ENCODE measurements at regions not wholly inside any gene's neighbourhood (a gene's known extent, or its start where the extent isn't known, plus 50 kb on each side); places are given as distances from the start of the nearest gene placed in this dataset.
"Not testable (repeated sequence)": the region's sequence is repeated elsewhere in the genome, so short reads cannot be mapped to it uniquely, and the experiment has no call there.

DNA sequence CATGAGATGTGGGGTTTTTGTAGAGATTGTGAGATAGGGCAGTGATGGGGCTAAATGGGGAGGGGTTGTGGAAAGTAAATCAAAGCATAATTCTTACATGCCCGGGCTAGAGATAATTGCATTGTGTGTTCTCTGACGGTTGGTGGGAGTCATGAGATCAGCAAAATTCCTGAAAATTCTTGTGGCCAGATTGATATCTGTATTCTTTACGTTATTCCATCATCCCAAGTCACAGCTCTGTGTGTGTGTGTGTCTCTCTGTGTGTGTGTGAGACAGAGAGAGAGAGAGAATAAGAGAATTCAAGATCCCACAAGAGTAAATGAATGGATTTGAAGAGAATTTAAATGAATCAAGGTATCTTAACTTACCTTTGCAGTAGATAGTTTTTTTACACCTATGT lies 138.6 kb upstream of the ARHGAP20 start:
- TF ChIP-seq POLR2A (IDR thresholded peaks at IDR 0.05) = no peak
- TF ChIP-seq, protein P1, sequence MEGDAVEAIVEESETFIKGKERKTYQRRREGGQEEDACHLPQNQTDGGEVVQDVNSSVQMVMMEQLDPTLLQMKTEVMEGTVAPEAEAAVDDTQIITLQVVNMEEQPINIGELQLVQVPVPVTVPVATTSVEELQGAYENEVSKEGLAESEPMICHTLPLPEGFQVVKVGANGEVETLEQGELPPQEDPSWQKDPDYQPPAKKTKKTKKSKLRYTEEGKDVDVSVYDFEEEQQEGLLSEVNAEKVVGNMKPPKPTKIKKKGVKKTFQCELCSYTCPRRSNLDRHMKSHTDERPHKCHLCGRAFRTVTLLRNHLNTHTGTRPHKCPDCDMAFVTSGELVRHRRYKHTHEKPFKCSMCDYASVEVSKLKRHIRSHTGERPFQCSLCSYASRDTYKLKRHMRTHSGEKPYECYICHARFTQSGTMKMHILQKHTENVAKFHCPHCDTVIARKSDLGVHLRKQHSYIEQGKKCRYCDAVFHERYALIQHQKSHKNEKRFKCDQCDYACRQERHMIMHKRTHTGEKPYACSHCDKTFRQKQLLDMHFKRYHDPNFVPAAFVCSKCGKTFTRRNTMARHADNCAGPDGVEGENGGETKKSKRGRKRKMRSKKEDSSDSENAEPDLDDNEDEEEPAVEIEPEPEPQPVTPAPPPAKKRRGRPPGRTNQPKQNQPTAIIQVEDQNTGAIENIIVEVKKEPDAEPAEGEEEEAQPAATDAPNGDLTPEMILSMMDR (IDR thresholded peaks at IDR 0.05) = no peak
- intact Hi-C loops (cut with DNase I; ENCODE audit: low total_unique reads) = no loop called here
- no peak for DNase-seq (ENCODE audit: low spot score in 2 of 2)
- H3K4me3 ChIP-seq (ENCODE audit: low read depth, poor library complexity, severe bottlenecking) = no peak overlapping the region
- 68 to 74% methylated on average over 3 of the region's 3 CpGs for WGBS, 2 donors

DNA sequence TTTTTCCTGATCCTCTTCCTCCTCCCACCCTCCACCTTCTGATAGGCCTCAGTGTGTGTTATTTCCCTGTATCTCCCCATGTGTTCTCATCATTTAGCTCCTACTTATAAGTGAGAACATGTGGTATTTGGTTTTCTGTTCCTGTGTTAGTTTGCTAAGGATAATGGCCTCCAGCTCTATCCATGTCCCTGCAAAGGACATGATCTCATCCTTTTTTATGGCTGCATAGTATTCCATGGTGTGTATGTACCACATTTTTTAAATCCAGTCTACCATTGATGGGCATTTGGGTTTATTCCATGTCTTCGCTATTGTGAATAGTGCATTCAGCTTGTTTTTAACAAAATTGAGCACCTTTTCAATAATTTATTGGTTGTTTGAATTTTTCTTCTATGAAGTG lies 130.8 kb upstream of the ARHGAP20 start:
- DNase-seq (ENCODE audit: low spot score in 2 of 2); intact Hi-C loops (cut with DNase I; ENCODE audit: low total_unique reads); H3K4me3 ChIP-seq (ENCODE audit: low read depth, poor library complexity, severe bottlenecking): not testable (repeated sequence)
- 94% methylated on average over 1 of the region's 1 CpG for WGBS, 2 donors

DNA sequence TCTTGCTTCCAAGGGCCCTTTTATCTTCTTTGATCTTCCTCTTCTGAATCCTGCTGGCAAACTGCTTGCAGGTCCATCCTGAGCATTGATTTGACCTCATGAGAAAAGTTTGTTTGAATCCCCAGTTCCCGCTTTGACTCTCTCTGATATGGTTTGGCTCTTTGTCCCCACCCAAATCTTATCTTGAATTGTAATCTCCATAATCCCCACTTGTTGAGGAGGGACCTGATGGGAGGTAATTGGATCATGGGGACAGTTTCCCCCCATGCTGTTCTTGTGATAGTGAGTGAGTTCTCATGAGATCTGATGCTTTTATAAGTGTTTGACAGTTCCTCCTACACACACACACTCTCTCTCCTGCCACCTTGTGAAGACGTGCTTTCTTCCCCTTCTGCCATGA lies 126.6 kb upstream of the ARHGAP20 start:
- no peak overlapping the region for H3K4me3 ChIP-seq (ENCODE audit: low read depth, poor library complexity, severe bottlenecking)
- intact Hi-C loops (cut with DNase I; ENCODE audit: low total_unique reads) = no loop called here
- DNase-seq (ENCODE audit: low spot score in 2 of 2) = no peak
- WGBS, 2 donors = 77 to 79% methylated on average over 2 of the region's 2 CpGs
- no peak for TF ChIP-seq POLR2A (IDR thresholded peaks at IDR 0.05)
- TF ChIP-seq, protein P1 (IDR thresholded peaks at IDR 0.05) = no peak

DNA sequence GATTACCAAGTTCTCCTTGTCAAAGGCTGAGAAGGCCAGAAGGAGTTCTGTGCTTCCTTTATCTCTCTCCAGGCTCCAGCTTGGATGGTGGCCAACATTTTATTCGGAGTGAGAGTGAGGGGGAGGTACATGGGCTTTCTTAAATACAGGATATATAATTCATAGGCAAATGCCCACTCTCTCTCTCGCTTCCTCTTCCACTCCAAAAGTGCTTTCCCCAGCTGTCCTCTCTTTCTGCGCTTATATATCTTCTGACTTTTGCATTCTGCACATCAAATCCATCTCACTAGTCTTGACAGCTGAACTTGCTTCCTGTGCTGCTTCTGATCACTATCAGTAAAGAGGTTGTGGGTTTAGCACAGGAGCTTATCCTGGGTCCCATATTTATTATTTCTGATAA lies 125.4 kb upstream of the ARHGAP20 start:
- no peak for DNase-seq (ENCODE audit: low spot score in 2 of 2)
- no peak overlapping the region for H3K4me3 ChIP-seq (ENCODE audit: low read depth, poor library complexity, severe bottlenecking)
- WGBS, 2 donors = 56 to 64% methylated on average over 3 of the region's 3 CpGs
- no peak for TF ChIP-seq POLR2A (IDR thresholded peaks at IDR 0.05)
- TF ChIP-seq, protein P1 (IDR thresholded peaks at IDR 0.05) = no peak
- intact Hi-C loops (cut with DNase I; ENCODE audit: low total_unique reads) = no loop called here

DNA sequence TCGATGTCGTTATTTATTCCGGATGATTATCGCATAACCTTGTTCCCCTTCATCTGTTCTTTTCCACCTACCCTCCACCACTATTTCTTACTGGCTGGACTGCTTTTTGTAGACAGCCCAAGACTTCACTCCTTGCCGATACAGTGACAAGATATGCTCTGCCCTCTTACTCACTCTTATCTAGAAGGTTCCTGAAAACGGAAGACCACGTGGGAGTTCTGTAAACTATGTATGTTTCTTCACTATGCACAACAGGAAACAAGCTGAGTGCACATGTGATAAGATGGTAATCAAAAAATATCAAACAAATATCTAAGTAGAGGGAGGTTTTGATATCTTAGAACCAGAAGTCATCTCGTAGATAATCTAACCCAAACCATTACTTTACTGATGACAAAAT lies 122.9 kb upstream of the ARHGAP20 start:
- intact Hi-C loops (cut with DNase I; ENCODE audit: low total_unique reads) = no loop called here
- TF ChIP-seq, protein P1 (IDR thresholded peaks at IDR 0.05) = no peak
- no peak for TF ChIP-seq POLR2A (IDR thresholded peaks at IDR 0.05)

DNA sequence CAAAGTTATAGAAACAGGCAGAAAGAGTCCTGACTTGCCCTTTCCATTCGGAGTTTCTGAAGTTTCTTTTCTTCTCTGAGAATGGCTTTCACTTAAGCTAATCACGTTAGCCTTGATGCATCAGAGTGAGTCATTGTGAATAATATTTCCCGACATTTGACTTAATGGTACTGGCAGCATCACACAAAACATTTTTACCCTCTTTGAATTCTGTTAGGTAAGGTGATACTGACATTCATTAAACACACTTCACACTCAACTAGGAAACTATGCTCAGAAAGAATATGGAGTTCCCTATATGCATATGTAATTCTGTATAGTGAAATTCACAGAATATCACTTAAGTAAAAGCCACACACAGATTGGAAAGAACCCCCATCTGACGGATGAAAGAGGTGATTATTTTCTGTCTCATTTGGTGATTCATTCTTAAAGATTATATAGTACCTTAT lies 120.8 kb upstream of the ARHGAP20 start:
- no peak for TF ChIP-seq POLR2A (IDR thresholded peaks at IDR 0.05)
- TF ChIP-seq, protein P1 (IDR thresholded peaks at IDR 0.05) = no peak
- H3K4me3 ChIP-seq (ENCODE audit: low read depth, poor library complexity, severe bottlenecking) = no peak overlapping the region
- intact Hi-C loops (cut with DNase I; ENCODE audit: low total_unique reads) = no loop called here
- DNase-seq (ENCODE audit: low spot score in 2 of 2) = no peak
- WGBS, 2 donors = 66 to 69% methylated on average over 4 of the region's 4 CpGs

More for the DNA sequence above, 122.9 kb upstream of the ARHGAP20 start:
- 89 to 90% methylated on average over 8 of the region's 8 CpGs for WGBS, 2 donors
- DNase-seq (ENCODE audit: low spot score in 2 of 2) = no peak
- no peak overlapping the region for H3K4me3 ChIP-seq (ENCODE audit: low read depth, poor library complexity, severe bottlenecking)

Data from lower leg skin (tissue), 4 donors.